ENCODE measurements at regions not wholly inside any gene's neighbourhood (a gene's known extent, or its start where the extent isn't known, plus 50 kb on each side); places are given as distances from the start of the nearest gene placed in this dataset.

GRCh38 chr1:34331020-34331926, 154.6 kb downstream of the C1orf94 start:
- DNase-seq: no peak
- Histone ChIP-seq H3K4me3 (no peak overlapping the region), H3K4me1 (no peaks in the 10 kb centered on the region), H3K36me3 (no peaks in the 10 kb centered on the region), H3K27ac (no peak overlapping the region), H3K9me3 (no peaks in the 10 kb centered on the region), H3K27me3 (peaks cover 8% of the 10 kb centered on the region)
- TF ChIP-seq CTCF (IDR thresholded peaks at IDR 0.05) (no peak), EP300 (IDR thresholded peaks at IDR 0.05; ENCODE audit: low read depth) (no peak), POLR2AphosphoS5 (IDR thresholded peaks at IDR 0.05) (no peak), POLR2A (IDR thresholded peaks at IDR 0.05) (no peak)
- intact Hi-C loops (cut with DNase I; ENCODE audit: low total_unique reads) (no loop called here), in situ Hi-C loops (cut with MboI; ENCODE audit: low pct_ligation_motif_present in 1 of 4, low pct_unique_long_range_greater_than_20kb in 1 of 4, low sequenced_read_pairs in 3 of 4) (no loop called here)
- 78 to 86% methylated on average over 6 to 9 of the region's 9 CpGs for WGBS, 2 donors (ENCODE audit: low coverage in 1 of 2)

GRCh38 chr1:34332996-34333395, 156.3 kb downstream of the C1orf94 start:
- H3K4me1 ChIP-seq: no peaks in the 10 kb centered on the region
- H3K36me3 ChIP-seq: no peaks in the 10 kb centered on the region
- no peak for DNase-seq
- no peak overlapping the region for H3K27ac ChIP-seq
- peaks cover 3% of the 10 kb centered on the region for H3K27me3 ChIP-seq
- WGBS, 2 donors (ENCODE audit: low coverage in 1 of 2): 27 to 32% methylated on average over 3 of the region's 4 CpGs
- in situ Hi-C loops (cut with MboI; ENCODE audit: low pct_ligation_motif_present in 1 of 4, low pct_unique_long_range_greater_than_20kb in 1 of 4, low sequenced_read_pairs in 3 of 4) (no loop called here), intact Hi-C loops (cut with DNase I; ENCODE audit: low total_unique reads) (no loop called here)
- no peak for TF ChIP-seq EP300 (IDR thresholded peaks at IDR 0.05; ENCODE audit: low read depth)
- no peak for TF ChIP-seq POLR2AphosphoS5 (IDR thresholded peaks at IDR 0.05)
- TF ChIP-seq CTCF (IDR thresholded peaks at IDR 0.05): no peak
- TF ChIP-seq POLR2A (IDR thresholded peaks at IDR 0.05): no peak
- H3K4me3 ChIP-seq: no peak overlapping the region
- H3K9me3 ChIP-seq: no peaks in the 10 kb centered on the region

- intact Hi-C loops (cut with DNase I; ENCODE audit: low total_unique reads) (no loop called here), in situ Hi-C loops (cut with MboI; ENCODE audit: low pct_ligation_motif_present in 1 of 4, low pct_unique_long_range_greater_than_20kb in 1 of 4, low sequenced_read_pairs in 3 of 4) (no loop called here)
- no peak for TF ChIP-seq EP300 (IDR thresholded peaks at IDR 0.05; ENCODE audit: low read depth)
- no peak for DNase-seq
- Histone ChIP-seq H3K27me3 (peaks cover 3% of the 10 kb centered on the region), H3K4me3 (no peak overlapping the region), H3K9me3 (no peaks in the 10 kb centered on the region), H3K36me3 (no peaks in the 10 kb centered on the region), H3K4me1 (no peaks in the 10 kb centered on the region), H3K27ac (no peak overlapping the region)
- WGBS, 2 donors (ENCODE audit: low coverage in 1 of 2): 20 to 56% methylated on average over 1 of the region's 1 CpG
Measured at GRCh38 chr1:34338871-34339270, 162.2 kb downstream of the C1orf94 start.

- in situ Hi-C loops (cut with MboI; ENCODE audit: low pct_ligation_motif_present in 1 of 4, low pct_unique_long_range_greater_than_20kb in 1 of 4, low sequenced_read_pairs in 3 of 4): no loop called here
Measured at GRCh38 chr1:34341896-34342295, 165.2 kb downstream of the C1orf94 start.

More at GRCh38 chr1:34341896-34342295, 165.2 kb downstream of the C1orf94 start:
- no peak for TF ChIP-seq POLR2AphosphoS5 (IDR thresholded peaks at IDR 0.05)
- no peak for TF ChIP-seq EP300 (IDR thresholded peaks at IDR 0.05; ENCODE audit: low read depth)
- TF ChIP-seq CTCF (IDR thresholded peaks at IDR 0.05): no peak
- TF ChIP-seq POLR2A (IDR thresholded peaks at IDR 0.05): no peak
- no peak for DNase-seq
- no peaks in the 10 kb centered on the region for H3K4me1 ChIP-seq
- no peaks in the 10 kb centered on the region for H3K9me3 ChIP-seq
- no peaks in the 10 kb centered on the region for H3K27me3 ChIP-seq
- H3K27ac ChIP-seq: no peak overlapping the region
- H3K36me3 ChIP-seq: no peaks in the 10 kb centered on the region
- H3K4me3 ChIP-seq: no peak overlapping the region
- WGBS, 2 donors (ENCODE audit: low coverage in 1 of 2): 51 to 53% methylated on average over 2 of the region's 2 CpGs
- intact Hi-C loops (cut with DNase I; ENCODE audit: low total_unique reads): no loop called here
